NCI-H446 (cell line): ENCODE measurements at regions not wholly inside any gene's neighbourhood (a gene's known extent, or its start where the extent isn't known, plus 50 kb on each side); places are given as distances from the start of the nearest gene placed in this dataset.
"Not testable (repeated sequence)": the region's sequence is repeated elsewhere in the genome, so short reads cannot be mapped to it uniquely, and the experiment has no call there.

Source experiments
- DNase-seq, 2 experiments: peaks; one replicate each; lab custom pipeline; 2025; lab: John Stamatoyannopoulos, UW

DNA sequence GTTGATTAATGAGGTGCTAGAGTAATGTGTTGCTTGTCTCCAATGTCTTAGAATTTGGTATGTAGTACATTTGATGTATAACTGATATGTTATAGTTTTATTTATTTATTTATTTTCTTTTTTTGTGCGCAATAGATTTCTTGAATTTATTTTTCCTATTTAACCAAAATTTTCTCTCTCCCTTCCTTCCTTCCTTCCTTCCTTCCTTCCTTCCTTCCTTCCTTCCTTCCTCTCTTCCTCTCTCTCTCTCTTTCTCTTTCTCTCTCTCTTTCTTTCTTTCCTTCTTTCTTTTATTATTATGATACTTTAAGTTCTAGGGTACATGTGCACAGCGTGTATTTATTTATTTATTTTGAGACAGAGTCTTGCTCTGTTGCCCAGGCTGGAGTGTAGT is 256.2 kb upstream of the TBL1XR1 start:
- no peak for DNase-seq

DNA sequence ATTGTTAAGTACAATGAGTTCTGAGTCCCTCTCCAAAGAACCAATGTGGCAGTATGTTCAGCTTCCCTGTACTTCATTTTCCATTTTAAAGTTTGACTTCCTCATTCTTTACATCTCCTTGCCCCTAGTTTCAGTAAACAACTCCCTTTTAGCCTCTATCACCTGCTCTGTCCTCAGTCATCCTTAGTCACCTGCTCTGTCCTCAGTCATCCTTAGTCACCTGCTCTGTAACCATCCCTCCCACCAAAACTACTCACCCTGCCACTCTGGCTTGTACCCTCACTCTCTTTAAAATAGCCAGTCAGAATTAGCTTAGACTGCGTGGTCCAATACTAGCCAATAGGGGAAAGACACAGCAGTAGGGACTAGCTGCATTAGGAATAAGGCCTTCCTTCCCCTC is 259.9 kb upstream of the TBL1XR1 start:
- DNase-seq = not testable (repeated sequence)

DNA sequence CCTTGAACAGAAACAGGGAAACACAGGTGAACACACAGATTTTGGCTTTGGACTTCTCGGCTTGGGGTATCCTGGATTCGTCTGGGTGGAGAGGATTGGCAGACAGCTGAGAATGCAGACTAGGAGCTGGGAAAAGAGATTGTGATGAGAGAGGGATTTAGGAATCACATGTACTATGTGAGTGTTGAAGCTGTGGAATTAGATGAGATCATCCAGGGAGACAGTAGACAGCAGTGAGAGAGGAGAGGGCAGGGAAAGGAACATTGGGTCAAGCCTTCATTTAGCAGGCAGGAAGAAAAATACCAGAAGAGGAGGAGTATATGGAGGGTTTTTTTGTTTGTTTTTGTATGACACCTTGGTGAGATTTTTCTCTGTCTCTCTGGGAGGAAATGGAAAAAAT is 262.1 kb upstream of the TBL1XR1 start:
- no peak for DNase-seq

DNA sequence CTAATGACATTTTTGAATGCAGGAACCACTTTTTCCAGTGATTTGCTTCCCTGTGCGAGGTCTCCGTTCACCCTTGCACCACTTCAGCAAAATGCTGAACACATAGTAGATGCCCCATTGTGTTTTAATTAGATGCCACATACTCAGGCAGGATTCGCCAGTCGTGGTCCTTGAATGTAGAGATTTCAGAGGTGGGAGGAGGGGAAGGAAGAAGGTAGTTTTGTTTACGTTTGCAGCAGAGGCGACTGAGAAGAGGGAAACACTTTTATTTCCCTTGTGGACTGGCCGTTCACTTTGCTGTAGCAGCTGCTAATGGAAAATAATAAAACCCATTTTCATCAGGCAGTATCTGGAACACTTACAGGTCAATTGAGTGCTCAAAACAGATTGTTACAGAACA is 262.8 kb upstream of the TBL1XR1 start:
- DNase-seq = no peak

DNA sequence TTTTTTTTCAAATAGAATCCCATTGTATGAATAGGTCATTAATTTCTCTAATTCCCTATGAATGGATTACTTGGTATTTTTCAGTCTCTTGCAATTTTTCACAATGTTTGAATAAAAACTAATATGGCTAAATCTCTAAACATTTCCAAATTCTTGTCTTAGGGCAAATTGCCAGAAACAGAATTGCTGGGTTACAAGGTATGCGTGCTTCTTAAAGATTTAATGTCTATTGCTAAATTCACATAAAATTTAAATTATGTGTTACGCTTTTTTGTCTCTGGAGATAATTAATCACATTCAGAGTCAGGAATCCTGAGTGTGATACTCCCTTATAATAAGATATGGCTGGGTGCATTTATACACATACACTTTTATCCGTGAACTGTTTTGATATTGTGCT is 264.5 kb upstream of the TBL1XR1 start:
- no peak for DNase-seq

DNA sequence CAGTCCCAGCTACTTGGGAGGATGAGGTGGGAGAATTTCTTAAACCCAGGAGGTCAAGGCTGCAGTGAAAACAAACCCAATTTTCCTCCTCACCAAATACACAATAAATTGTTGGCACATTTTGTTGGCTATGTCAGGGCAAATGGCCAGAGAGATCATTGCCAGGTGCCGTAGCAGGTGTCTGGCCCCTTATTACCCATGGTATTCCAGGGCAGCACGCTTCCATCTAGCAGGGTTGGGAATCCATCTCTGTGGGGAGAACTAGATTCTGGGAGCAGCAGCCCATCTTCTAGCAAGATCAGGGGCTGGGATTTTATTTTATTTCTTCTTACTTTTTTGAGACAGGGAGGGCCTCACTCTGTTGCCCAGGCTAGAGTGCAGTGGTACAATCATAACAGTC is 266.1 kb upstream of the TBL1XR1 start:
- DNase-seq = not testable (repeated sequence)

DNA sequence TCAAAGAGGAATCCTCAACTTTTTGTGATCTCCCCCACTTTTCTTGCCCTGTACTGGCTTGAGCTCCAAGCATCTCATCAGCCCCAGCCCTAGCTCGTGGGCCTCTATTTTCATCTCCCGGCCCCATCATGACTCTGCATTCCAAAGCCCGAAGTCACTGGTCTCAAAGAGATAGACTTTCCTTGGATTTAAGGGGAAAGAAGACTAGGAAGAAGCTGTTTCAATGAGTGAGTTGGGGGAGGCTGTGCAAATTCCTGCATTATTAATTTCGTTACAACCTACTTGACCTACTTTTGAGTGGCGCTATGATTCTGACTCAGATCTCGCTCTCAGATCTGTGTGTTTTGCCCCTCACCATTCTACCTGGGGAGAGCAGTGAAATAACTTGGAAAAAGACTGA is 266.6 kb upstream of the TBL1XR1 start:
- DNase-seq = no peak

DNA sequence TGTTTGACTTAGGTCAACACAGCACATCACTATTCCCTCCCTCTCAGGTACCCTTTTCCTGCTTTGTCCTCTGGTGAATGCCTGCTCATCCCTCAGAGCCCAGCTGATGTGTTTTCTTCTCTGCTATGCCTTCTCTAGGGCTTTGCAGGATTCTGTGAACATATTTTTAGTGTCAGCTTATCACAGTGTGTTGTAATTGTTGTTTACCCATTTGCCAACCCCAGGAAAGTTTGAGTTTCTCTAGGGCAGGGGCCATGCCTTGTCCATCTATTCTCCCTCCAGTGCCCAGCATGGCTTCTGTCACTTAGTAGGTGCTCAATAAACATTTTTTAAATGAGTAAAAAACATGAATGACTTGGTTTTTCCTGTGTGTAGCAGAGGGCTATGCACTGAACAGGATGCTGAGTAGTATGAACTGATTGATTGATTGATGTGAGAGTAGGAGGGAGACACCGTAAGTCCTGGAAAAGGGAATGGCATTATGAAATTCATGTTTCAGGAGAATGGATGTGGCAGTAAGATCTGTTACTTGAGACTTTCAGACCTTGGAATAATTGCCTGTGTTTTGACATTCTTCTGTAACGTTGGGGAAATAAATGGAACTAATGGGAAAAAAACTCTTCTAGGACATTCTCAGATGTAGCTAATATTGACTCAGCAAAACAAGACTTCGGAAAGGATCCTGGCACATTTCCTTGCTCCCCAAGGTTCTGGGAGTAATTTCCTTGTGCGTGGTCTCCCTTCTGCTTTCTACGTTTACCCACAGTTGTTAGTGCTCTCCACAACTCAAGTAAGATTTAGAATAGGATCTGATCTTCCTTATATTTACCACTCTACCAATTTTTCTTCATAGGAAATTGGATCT is 267.3 kb upstream of the TBL1XR1 start:
- no peak for DNase-seq

DNA sequence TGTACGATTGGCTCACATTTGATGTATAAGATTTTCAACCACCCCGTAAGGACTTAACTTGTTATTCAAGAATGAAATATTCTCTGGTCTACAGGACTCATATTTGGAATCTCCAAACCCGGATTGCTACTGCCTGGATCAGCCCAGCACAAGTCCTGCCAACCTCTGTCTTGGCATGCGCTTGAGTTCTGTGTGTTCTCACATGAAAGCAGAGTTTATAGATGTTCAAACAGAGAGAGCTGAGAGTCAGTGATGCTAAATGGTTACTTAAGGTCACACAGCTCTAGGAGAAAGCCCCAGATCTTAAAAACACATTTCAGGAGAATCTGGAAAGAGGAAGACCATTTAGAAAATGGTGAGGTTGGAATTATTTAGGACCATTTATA is 268.0 kb upstream of the TBL1XR1 start:
- DNase-seq = no peak

DNA sequence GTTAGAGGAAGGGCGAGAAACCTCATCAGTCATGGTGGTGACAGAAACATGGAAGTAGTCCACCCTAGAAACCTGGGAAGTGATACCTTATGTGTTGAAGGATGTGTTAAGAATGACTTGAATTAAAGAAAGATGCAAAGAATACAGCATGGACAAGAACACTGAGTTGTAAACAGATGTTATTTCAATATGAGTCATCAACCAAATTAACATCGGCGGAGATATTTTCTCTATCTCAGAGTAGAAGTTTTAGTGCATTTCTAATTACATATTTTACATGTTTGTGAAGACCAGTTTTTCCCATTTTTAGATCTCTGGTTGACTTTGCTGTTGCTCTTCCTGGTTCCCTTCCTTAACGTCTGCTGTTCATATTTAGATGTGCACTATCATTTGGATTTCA is 268.8 kb upstream of the TBL1XR1 start:
- DNase-seq = no peak

DNA sequence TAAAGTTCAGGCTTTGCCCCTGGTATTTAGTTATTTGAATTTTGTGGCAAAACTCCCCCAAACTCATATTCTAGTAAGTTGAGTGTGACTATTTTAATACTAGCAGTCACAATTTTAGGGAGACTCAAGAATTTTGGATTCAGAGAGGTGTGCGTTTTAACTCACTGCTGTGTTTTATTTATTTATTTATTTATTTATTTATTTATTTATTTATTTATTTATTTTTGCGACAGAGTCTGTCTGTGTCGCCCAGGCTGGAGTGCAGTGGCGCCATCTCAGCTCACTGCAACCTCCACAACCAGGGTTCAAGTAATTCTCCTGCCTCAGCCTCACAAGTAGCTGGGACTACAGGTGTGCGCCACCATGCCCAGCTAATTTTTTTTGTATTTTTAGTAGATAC is 269.3 kb upstream of the TBL1XR1 start:
- not testable (repeated sequence) for DNase-seq

DNA sequence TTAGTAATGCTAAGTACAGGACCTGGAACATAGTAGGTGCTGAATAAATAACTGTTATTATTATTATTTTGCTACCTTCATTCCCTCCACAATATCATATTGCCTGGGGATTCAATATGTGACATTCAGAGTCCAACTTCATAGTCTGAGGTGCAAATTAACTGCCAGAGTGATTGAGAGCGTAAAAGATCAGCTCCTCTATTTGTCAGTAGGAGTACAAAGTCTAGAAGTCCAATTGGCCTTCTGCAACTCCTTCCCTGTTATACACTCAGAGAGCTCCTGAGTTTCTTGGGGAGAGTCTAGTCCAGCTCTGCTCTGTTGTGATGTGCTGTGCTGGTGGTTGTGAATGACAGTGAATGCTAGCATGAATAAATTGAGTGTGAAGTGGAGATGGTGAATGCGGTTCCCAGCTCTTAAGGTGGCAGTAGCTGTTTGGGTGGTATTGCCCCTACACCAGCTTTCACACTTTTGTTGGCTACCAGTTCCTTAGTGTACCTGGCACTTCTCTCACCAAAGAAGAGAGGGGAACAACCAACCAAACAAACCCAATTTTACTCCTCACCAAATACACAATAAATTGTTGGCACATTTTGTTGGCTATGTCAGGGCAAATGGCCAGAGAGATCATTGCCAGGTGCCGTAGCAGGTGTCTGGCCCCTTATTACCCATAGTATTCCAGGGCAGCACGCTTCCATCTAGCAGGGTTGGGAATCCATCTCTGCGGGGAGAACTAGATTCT is 270.1 kb upstream of the TBL1XR1 start:
- no peak for DNase-seq

DNA sequence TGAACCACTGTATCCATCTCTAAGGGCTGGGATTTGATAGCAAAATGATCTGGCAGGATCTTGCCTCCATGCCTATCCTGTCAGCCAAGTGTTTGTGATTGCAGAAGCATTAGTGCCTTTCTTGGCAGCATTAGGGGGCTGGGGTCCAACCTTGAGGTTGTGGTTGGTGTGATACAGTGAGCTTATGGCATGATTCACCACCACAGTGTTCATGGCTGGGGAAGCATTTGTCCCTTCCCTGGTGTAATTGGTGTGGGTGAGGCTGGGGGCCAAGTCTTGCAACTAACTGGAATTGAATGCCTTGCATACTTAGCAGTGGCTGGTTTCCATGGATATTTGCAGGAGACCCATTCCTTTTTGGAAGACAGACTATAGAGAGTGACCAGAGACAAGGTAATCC is 271.0 kb upstream of the TBL1XR1 start:
- peak; percentile 80 to 94 for DNase-seq

DNA sequence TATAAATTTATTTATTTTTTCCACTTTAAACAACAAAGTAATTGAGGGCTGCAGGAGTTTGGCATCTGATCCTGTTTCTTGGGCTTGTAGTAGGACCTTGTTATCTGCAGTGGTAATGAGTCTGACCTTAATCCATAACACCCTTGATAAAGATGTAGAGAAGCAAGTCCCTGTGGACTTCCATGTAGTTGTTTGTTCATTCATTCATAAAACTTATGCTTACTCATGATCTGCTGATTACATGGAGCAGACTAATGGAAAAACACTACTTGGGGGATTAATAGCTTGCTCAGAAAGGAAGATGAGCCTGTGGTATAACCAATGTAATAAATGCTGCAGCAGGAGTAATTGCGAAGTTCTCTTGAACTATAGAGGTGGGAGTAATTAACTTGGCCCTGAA is 271.5 kb upstream of the TBL1XR1 start:
- no peak for DNase-seq

DNA sequence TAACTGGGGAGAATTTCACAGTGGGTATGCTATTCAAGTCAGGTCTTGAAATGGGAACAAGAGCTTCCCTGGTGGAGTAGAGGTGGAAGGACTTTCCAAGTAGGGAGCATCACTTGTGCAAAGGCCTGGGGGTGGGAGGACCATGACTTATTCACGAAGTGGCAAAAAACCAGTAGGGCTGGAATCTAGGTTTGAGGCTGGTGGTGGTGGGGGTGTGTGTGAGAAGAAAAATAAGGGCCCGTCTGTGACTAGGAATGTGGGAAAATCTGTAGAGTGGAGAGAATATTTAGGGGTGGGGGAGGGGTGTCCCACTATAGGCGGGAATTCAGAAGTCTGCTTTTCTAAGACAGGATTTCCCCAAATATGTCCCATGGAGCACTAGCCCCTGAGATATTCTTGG is 271.9 kb upstream of the TBL1XR1 start:
- DNase-seq = no peak

DNA sequence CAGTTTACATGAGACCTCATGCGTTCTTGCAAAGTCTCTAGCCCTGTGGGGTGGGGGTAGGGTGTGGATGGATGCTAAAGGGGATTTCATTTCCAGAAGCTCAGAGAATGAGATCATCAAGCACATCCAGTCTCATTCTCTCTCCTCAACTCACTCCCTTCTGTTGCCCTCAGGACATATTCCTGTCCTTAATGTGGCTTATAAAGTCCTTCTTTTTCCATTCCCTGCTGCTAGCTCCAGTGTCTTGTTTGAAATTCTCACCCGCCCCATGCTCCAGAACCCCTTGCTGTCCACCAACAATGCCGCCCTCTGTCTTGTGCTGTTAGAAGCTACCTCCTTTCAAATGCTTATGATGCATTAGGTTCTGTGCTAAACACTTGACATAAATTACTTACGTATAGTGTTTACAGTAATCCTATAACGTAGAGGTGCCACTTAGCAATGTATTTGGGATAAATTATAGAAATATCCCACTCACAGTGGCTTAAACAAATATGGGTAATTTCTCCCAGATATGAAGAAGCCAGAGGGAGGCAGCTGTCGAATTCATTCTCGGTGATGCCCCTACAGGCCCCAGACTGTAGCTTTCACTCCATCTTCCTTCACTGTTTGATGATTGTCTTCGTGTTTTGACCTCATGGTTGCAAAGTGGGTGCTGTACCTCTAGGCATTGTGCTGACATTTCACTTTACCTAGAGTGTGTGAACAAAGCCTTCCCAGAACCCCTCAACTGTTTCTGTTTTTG is 273.1 kb upstream of the TBL1XR1 start:
- DNase-seq = no peak

DNA sequence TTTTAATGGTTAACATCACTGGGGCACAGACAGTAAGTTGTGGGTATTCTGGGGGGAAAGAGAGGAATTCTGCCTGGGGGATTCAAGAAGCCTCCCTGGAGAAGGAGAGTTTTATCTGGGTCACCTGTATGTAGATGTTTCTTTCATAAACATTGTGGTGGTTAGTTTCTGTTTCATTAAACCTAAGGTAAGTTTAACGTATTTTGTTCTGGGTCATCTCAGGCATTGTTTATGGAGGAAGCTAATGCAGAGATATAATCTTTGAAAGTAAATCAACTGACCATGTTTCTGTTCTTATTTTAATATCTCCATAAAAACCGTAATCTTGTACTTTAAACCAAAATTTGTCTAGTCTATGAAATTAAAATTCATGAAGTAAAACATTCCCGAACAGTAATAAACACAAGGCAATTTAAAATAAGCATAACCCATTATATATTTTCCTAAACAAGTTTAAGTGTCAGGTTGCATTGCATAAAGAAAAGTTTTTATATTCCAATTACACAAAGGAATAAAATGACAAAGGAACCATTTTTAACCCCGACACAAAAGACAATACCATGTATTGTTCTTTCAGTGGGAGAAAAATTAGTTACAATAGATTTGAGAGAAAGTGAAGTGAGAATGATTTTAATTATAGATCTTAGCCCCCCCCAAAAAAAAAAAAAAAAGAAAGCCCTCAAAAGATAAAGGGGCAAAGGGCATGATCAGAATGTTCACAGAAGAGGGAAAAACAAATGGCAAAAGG is 274.6 kb upstream of the TBL1XR1 start:
- DNase-seq = no peak

DNA sequence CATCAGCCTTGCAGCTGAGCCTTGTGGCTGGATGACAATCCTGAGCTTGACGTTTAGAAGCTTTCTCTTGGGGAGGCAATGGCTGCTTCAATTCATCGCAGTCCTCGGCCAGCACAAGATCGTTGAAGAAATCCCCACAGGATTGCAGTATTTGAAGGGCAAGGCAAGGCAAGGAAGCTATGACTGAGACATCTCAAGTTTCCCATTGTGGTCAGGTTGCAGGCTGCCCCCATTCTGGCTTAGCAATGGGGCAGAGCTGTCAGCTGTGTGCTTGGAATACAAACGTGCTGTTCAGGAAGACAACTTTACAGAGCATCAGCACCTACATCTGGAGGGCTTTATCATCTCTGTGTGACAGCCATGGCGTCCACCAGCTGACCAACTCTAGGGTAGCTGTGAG is 275.9 kb upstream of the TBL1XR1 start:
- no peak for DNase-seq

DNA sequence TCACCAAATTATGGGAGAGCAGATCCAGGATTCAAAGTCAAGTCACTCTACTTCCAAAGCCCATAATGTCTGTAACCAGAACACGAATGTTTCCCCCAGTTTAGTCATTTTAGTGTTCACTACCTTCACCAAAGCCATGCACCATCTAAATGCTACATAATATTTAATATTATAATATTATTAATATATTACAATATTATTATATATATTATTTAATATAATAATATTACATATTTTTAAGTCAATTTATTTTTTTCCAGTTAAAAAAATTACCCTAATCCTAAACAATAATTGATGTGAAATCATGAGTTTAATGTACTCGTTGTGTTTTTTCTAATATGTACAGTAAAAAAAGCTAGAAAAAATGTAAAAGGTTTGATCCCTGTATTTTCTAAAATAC is 276.6 kb upstream of the TBL1XR1 start:
- no peak for DNase-seq

DNA sequence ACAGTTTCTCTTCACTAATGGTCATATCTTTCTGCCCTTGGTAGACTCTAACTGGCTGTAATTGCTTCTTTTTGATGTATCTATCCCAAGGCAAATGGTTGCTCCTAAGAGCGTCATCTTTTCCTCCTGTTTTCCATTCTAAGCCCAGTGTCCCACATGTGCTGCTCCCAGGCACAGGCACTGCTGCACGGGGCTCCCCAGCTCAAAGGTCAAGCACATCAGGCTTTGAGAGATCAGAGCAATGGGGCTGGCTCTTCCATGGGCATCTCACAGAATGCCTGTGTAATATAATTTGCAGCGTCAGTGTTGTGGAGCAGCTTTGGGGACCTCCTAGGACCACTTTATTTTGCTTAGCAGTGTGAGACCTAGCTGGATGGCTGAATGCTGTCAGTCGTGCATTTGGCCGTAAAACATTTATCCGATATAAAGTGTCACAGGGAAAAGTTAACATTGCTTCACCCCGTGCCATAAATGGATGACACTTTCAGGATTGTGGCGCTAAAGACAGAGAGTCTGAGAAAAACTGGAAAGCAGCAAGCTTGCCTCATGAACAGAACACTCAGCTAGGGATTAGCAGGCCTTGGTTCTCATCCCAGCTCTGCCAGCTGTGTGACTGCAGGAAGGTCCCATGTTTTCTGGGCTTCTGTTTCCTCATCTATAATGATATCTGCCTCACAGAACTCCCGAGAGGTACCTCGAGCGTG is 277.5 kb upstream of the TBL1XR1 start:
- DNase-seq = no peak

DNA sequence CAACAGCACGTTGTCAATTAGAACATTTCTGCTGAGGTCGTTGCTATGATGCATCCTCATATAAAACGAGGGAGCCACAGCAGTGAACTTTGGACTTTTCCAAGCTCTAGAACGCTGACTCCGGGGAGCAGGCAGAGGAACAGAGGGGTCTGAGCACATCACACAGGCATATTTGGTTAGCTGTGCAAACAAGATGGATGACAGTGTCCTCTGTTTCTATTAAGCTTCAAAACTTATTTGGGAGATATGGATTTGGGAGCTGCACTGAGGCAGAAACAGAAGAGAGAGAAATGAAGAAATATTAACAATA is 278.0 kb upstream of the TBL1XR1 start:
- DNase-seq = no peak

DNA sequence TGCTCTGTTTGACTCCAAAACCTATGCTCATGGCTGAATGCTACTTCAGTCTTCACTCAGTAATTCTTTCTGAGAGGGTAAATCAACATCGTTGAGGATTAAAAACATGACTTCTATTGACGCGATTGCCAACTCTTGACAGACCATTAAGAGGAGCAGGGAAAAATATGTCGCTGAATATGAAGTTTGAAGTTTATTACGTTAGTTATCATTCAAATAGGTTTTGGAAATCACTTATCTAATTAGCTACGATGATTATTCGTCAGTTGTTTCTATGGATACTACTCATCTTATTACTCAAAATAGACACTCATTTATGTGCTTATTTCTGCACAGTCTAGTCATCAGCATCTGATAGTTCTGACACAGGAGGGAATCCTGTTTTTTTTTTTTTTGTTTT is 279.2 kb upstream of the TBL1XR1 start:
- no peak for DNase-seq
